HG02938 (cell line): ENCODE measurements at regions not wholly inside any gene's neighbourhood (a gene's known extent, or its start where the extent isn't known, plus 50 kb on each side); places are given as distances from the start of the nearest gene placed in this dataset.
"Not testable (repeated sequence)": the region's sequence is repeated elsewhere in the genome, so short reads cannot be mapped to it uniquely, and the experiment has no call there.

Experiments
- ATAC-seq: cut with Tn5 transposase; IDR thresholded peaks from one replicate; pipeline ENCODE4 v1.9.1; 2021; ENCODE audit warnings: mild to moderate bottlenecking, moderate library complexity; ENCODE audit not compliant: unreplicated experiment

- ATAC-seq: no peak
Measured at GRCh38 chr6:111925296-111925695, 52.0 kb upstream of the FYN start.

GRCh38 chr6:111926731-111927302, 53.6 kb upstream of the FYN start:
- ATAC-seq: no peak

- no peak for ATAC-seq
Measured at GRCh38 chr6:111927321-111927720, 54.1 kb upstream of the FYN start.

- ATAC-seq: no peak
Measured at GRCh38 chr6:111928139-111928538, 54.9 kb upstream of the FYN start.

GRCh38 chr6:111934611-111935010, 61.4 kb upstream of the FYN start:
- ATAC-seq: not testable (repeated sequence)

GRCh38 chr6:111936718-111937117, 63.5 kb upstream of the FYN start:
- ATAC-seq: no peak

- no peak for ATAC-seq
Measured at GRCh38 chr6:111938710-111939109, 65.5 kb upstream of the FYN start.

GRCh38 chr6:111939902-111940301, 66.7 kb upstream of the FYN start:
- no peak for ATAC-seq

- no peak for ATAC-seq
Measured at GRCh38 chr6:111940801-111941200, 67.5 kb upstream of the FYN start.

- no peak for ATAC-seq
Measured at GRCh38 chr6:111941686-111942330, 68.6 kb upstream of the FYN start.

GRCh38 chr6:111942561-111942960, 69.3 kb upstream of the FYN start:
- no peak for ATAC-seq

- ATAC-seq: no peak
Measured at GRCh38 chr6:111943266-111943665, 70.0 kb upstream of the FYN start.

GRCh38 chr6:111943726-111944125, 70.5 kb upstream of the FYN start:
- no peak for ATAC-seq

- ATAC-seq: no peak
Measured at GRCh38 chr6:111944541-111944940, 71.3 kb upstream of the FYN start.

- no peak for ATAC-seq
Measured at GRCh38 chr6:111949546-111949945, 76.3 kb upstream of the FYN start.

GRCh38 chr6:111949984-111950383, 76.7 kb upstream of the FYN start:
- not testable (repeated sequence) for ATAC-seq

GRCh38 chr6:111950661-111951496, 77.6 kb upstream of the FYN start:
- no peak for ATAC-seq

GRCh38 chr6:111951497-111952085, 78.3 kb upstream of the FYN start:
- no peak for ATAC-seq

- no peak for ATAC-seq
Measured at GRCh38 chr6:111952274-111952673, 79.0 kb upstream of the FYN start.

- no peak for ATAC-seq
Measured at GRCh38 chr6:111952821-111953540, 79.7 kb upstream of the FYN start.

GRCh38 chr6:111956098-111956497, 82.8 kb upstream of the FYN start:
- no peak for ATAC-seq
